ENCODE measurements at regions not wholly inside any gene's neighbourhood (a gene's known extent, or its start where the extent isn't known, plus 50 kb on each side); places are given as distances from the start of the nearest gene placed in this dataset.
"Not testable (repeated sequence)": the region's sequence is repeated elsewhere in the genome, so short reads cannot be mapped to it uniquely, and the experiment has no call there.

DNA sequence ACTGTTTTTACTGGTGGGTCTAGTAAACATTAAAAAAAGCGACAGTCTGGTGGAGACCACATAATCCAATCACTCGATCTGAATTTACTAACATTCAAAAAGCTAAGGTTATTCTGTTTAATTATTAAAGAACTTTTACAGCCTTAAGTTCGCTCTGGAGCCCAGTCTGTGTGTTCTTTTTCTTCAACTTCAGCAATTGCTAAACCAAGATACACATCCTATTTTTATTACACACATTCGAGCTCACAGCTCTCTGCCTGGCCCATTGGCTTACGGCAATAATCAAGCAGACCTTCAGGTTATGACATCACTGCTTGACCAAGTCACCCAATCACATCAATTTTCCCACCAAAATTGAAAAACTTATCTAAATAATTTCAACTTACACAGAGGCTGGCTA lies 57.4 kb upstream of the PRSS16 start:
- DNase-seq (ENCODE audit: low spot score): no peak

DNA sequence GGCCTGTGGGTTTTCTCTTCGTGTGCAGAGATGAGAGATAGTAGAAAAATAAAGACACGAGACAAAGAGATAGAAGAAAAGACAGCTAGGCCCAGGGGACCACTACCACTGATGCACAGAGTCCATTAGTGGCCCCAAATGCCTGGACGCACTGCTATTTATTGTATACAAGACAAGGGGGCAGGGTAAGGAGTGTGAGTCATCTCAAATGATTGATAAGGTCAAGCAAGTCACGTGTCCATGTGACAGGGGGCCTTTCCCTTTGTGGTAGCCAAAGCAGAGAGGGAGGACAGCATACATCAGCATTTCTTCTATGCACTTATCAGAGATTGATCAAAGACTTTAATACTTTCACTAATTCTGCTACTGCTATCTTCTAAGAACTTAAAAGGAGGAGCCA lies 53.0 kb upstream of the PRSS16 start:
- not testable (repeated sequence) for DNase-seq (ENCODE audit: low spot score)

DNA sequence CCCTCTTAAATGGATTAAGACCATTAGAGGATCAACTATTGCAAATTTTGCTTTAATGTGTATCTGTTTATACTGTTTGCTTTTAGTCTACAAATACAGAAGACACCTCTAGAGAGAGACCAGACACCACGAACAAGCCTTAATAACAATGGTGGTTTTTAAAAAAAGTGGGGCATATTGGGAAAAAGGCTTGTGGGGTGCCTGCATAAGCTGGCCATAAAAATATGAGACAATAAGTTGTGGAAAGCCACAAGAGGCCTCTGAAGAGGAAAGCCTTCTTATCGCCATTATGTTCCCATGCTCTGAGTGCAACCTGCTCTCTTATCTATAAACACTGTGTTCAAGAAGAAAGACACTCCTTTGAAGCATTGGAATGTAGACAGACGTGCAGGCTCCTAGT lies 52.0 kb upstream of the PRSS16 start:
- DNase-seq (ENCODE audit: low spot score): not testable (repeated sequence)

Measured in mucosa of gallbladder (tissue), 1 donor.